ENCODE measurements at regions not wholly inside any gene's neighbourhood (a gene's known extent, or its start where the extent isn't known, plus 50 kb on each side); places are given as distances from the start of the nearest gene placed in this dataset.

- no TSS peak for BruUV-seq (replicated peaks)
- no peak overlapping the region for H3K4me2 ChIP-seq (ENCODE audit: low read length)
- H4K20me1 ChIP-seq (ENCODE audit: insufficient read depth): no peaks in the 10 kb centered on the region; the same call in 1 of the 2 replicates
- H3K9me2 ChIP-seq (ENCODE audit: insufficient read depth): no peaks in the 10 kb centered on the region
- ChIA-PET CTCF (no interaction called here), POLR2A (no interaction called here), RAD21 (ENCODE audit: low non-redundant PET in 1 of 2, low total read pairs in 2 of 2, uncharacterized antibody in 2 of 2, unreplicated experiment in 2 of 2) (no interaction called here)
- no peaks in the 10 kb centered on the region for H3K36me3 ChIP-seq (ENCODE audit: control insufficient read depth in 1 of 2, insufficient read depth in 2 of 2, low read length in 2 of 2)
- H3K79me2 ChIP-seq (ENCODE audit: insufficient read depth, low read length): no peaks in the 10 kb centered on the region
- peaks cover 0 to 4% of the 10 kb centered on the region in 2 experiments; a peak in 2 of 4 replicates for H3K9me3 ChIP-seq (ENCODE audit: control insufficient read depth in 1 of 2, insufficient read depth in 1 of 2, low read depth in 1 of 2, low read length in 2 of 2)
- no peak for TF ChIP-seq POLR2AphosphoS5 (IDR thresholded peaks at IDR 0.05; ENCODE audit: low read depth, low read length)
- TF ChIP-seq ZNF274 (IDR thresholded peaks at IDR 0.05; ENCODE audit: low read depth, low read length): no peak
- TF ChIP-seq RAD21 (IDR thresholded peaks at IDR 0.05; ENCODE audit: low read depth): no peak
- no peak for TF ChIP-seq JUND (IDR thresholded peaks at IDR 0.05)
- TF ChIP-seq ATF3 (IDR thresholded peaks at IDR 0.05): no peak
- no peak for TF ChIP-seq TCF7L2 (IDR thresholded peaks at IDR 0.05; ENCODE audit: borderline replicate concordance, extremely low read depth, insufficient read depth, insufficient read length)
- no peak for TF ChIP-seq REST (IDR thresholded peaks at IDR 0.05; ENCODE audit: low read depth)
- no peak for TF ChIP-seq CBX3 (IDR thresholded peaks at IDR 0.05; ENCODE audit: low read depth)
- no peak for TF ChIP-seq MAX (IDR thresholded peaks at IDR 0.05)
- no peak for TF ChIP-seq SP1 (IDR thresholded peaks at IDR 0.05; ENCODE audit: low read depth)
- no peak for TF ChIP-seq FOSL1 (IDR thresholded peaks at IDR 0.05; ENCODE audit: low read depth)
- TF ChIP-seq EZH2phosphoT487 (IDR thresholded peaks at IDR 0.05; ENCODE audit: borderline replicate concordance): no peak
- no peak for TF ChIP-seq CTCF (IDR thresholded peaks at IDR 0.05 in 2 of 3, conservative IDR thresholded peaks at IDR 0.05 in 1 of 3; ENCODE audit: borderline replicate concordance in 1 of 3, insufficient read depth in 1 of 3, low read depth in 2 of 3, low read length in 2 of 3)
- no peak for ATAC-seq
- intact Hi-C loops (cut with micrococcal nuclease): no loop called here
- H2AFZ ChIP-seq (ENCODE audit: low read depth, low read length, poor library complexity, severe bottlenecking): no peak overlapping the region
- H3K9ac ChIP-seq (ENCODE audit: low read length): no peak overlapping the region
- H3K4me1 ChIP-seq (ENCODE audit: control insufficient read depth in 1 of 2, insufficient read depth in 2 of 2, low read length in 2 of 2): no peaks in the 10 kb centered on the region
- H3K4me3 ChIP-seq (replicated peaks in 1 of 2; ENCODE audit: low read depth in 1 of 2, low read length in 2 of 2): no peak overlapping the region
- H3K27ac ChIP-seq (ENCODE audit: low read depth, low read length): no peak overlapping the region
- H3K27me3 ChIP-seq (ENCODE audit: insufficient read depth, low read length): no peaks in the 10 kb centered on the region
- no peak for DNase-seq (ENCODE audit: low read depth, low spot score)
Observed at GRCh38 chr5:156221816-156222215, 105.1 kb upstream of the SGCD start.
